ENCODE measurements at regions not wholly inside any gene's neighbourhood (a gene's known extent, or its start where the extent isn't known, plus 50 kb on each side); places are given as distances from the start of the nearest gene placed in this dataset.
"Not testable (repeated sequence)": the region's sequence is repeated elsewhere in the genome, so short reads cannot be mapped to it uniquely, and the experiment has no call there.

DNA sequence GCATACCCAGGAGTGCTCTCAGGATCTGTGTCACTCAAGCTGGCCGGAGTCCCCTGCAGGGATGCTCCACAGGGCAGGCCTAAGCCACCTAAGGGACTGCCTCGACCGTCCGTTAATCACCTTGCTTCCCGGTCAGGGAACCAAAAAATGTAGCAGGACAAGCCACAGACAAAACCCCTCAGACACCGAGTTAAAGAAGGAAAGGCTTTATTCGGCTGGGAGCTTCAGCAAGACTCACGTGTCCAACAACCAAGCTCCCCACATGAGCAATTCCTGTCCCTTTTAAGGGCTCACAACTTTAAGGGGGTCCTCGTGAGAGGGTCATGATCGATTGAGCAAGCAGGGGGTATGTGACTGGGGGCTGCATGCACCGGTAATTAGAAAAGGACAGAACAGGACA lies 72.1 kb upstream of the GMDS start:
- DNase-seq (ENCODE audit: low read depth in 1 of 2, low spot score in 1 of 2) = not testable (repeated sequence)

DNA sequence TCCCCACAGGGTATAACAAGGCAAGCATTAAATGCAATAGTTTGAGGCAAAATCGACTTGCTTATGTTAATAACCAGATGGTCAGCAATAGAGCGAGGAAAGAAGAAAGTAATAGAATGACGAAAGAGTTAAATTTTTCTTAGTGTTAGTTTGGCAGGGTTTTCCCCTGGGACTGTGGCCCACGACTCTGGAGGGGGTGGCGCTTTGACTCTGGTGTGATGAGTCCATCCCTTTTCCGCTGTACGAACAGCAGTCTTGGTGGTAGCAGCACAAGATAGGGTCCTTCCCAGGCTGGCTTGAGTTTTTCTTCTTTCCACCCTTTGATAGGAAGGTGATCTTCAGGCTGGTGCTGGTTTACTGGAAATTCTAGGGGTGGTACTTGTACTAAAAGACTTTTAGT lies 69.2 kb upstream of the GMDS start:
- no peak for DNase-seq (ENCODE audit: low read depth in 1 of 2, low spot score in 1 of 2)

DNA sequence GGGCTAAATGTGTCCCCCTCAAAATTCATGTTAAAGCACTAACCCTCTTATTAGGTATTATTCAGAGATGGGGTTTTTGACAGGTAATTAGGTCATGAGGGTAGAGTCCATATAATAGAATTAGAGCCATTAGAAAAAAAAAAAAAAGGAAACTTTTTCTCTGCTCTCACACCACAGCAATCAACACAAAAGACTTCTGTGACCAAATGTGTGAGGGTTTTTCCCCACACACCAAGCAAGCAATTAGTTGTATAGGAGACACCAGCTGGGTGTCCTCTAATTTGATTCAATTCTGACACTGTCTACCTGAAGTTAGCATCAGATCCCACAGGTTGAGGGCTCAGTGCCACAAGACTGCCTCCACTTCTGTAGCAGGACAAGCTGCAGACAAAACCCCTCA lies 64.6 kb upstream of the GMDS start:
- DNase-seq (ENCODE audit: low read depth in 1 of 2, low spot score in 1 of 2) = no peak

DNA sequence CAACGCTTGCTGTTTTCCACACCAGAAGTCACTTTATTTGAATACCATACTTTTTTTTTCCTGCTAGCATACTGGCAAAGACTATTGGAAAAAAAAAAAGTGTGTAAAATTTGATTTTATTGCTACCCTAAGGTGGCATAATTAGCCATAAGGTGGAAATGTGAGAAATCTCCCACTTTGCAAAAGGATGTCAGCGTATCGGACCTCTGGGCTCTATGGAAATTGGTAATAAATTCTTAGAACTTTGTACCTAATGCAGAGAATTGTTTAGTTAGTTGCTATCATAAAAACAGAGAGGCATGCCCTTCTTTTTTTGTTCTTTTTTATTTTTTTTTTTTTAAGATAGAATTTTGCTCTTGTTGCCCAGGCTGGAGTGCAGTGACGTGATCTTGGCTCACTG lies 63.7 kb upstream of the GMDS start:
- no peak for DNase-seq (ENCODE audit: low read depth in 1 of 2, low spot score in 1 of 2)

DNA sequence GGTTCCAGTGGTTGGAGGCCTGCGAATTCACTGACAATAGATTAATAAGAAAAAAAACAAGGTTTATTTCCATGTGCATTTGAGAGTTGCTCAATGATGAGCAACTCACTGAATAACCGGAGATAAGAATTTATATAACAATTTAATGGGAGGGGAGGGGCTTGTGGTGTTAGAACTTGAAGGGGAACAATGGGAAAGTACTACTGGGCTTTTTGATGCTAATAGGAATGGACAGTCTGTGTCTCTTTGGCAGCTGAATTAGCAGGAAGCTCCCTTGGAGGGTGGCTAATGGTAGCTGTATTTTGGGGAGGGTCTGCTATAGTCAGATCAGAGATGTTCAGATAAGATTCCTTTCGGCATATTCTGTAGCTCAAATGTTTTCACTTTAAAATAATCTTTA lies 62.4 kb upstream of the GMDS start:
- no peak for DNase-seq (ENCODE audit: low read depth in 1 of 2, low spot score in 1 of 2)

DNA sequence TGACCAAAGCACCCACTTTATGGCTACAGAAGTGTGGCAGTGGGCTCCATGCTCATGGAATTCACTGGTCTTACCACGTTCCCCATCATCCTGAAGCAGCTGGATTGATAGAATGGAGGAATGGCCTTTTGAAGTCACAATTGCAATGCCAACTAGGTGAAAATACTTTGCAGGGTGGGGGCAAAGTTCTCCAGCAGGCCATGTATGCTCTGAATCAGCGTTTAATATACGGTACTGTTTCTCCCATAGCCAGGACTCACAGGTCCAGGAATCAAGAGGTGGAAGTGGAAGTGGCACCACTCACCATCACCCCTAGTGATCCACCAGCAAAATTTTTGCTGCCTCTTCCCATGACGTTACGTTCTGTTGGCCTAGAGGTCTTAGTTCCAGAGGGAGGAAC lies 60.5 kb upstream of the GMDS start:
- DNase-seq (ENCODE audit: low read depth in 1 of 2, low spot score in 1 of 2) = no peak

DNA sequence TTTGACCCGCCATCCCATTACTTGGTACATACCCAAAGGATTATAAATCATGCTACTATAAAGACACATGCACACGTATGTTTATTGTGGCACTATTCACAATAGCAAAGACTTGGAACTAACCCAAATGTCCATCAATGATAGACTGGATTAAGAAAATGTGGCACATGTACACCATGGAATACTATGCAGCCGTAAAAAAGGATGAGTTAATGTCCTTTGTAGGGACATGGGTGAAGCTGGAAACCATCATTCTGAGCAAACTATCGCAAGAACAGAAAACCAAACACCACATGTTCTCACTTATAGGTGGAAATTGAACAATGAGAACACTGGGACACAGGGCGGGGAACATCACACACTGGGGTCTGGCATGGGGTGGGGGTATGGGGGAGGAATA lies 57.1 kb upstream of the GMDS start:
- DNase-seq (ENCODE audit: low read depth in 1 of 2, low spot score in 1 of 2) = not testable (repeated sequence)

DNA sequence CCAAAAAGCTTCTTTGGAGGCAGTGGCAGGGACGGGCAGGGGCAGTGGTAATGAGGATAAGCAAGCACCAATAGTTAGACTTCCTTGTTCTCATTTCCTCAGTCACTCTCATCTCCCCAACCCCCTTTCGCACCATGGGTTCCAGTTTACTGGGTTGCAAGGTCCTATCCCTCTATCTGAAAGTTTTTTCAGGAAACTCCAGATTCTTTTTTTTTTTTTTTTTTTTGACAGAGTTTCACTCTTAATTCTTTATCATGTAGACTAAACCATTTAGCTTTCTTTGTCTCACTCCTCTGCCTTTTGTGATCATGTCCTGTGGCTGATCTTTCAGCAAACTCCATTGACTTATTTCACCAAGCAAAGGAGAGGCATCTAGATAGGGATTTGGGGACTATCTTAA lies 51.4 kb upstream of the GMDS start:
- no peak for DNase-seq (ENCODE audit: low read depth in 1 of 2, low spot score in 1 of 2)

Measured in activated T-helper 1 cell treated with anti-CD3 and anti-CD28 coated beads, Interleukin-2, amount 50 U/mL, for 16 hours (primary cell).